ENCODE measurements at regions not wholly inside any gene's neighbourhood (a gene's known extent, or its start where the extent isn't known, plus 50 kb on each side); places are given as distances from the start of the nearest gene placed in this dataset.

DNA sequence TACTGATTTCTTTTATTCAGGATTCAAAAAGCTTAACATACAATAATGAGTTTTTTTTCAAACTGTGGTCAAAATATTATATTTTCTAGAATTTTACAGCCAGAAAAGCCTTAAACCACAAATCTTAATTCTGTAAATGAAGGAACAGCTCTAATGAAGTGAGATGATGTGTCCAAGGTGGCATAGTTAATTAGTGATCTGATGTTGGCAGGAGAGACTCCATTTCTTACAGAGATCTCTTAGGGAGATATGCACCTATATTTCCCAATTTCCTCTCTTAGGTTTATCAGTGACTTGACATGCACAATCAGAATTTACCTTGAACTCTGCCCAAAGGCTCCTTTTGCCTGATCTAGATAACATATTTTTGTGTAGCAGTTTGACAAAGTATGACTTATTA lies 211.1 kb upstream of the ZNF804B start:
- Mint-ChIP-seq H3K4me3 (ENCODE audit: unreplicated experiment) (no peak overlapping the region), H3K4me1 (ENCODE audit: low read depth, unreplicated experiment) (no peaks in the 10 kb centered on the region), H3K9me3 (ENCODE audit: unreplicated experiment) (peaks cover 7% of the 10 kb centered on the region), H3K27me3 (ENCODE audit: unreplicated experiment) (no peaks in the 10 kb centered on the region), H3K36me3 (ENCODE audit: unreplicated experiment) (peaks cover 12% of the 10 kb centered on the region), H3K27ac (ENCODE audit: unreplicated experiment) (no peak overlapping the region)
- no peak for TF ChIP-seq CTCF (IDR thresholded peaks at IDR 0.05; ENCODE audit: partially characterized antibody, unreplicated experiment)
- no peak for DNase-seq

GRCh38 chr7:88546808-88547207 lies 212.7 kb upstream of the ZNF804B start:
- Mint-ChIP-seq H3K27ac (ENCODE audit: unreplicated experiment) (no peak overlapping the region), H3K4me1 (ENCODE audit: low read depth, unreplicated experiment) (no peaks in the 10 kb centered on the region), H3K4me3 (ENCODE audit: unreplicated experiment) (no peak overlapping the region), H3K9me3 (ENCODE audit: unreplicated experiment) (peaks cover 7% of the 10 kb centered on the region), H3K36me3 (ENCODE audit: unreplicated experiment) (peaks cover 12% of the 10 kb centered on the region), H3K27me3 (ENCODE audit: unreplicated experiment) (no peaks in the 10 kb centered on the region)
- TF ChIP-seq CTCF (IDR thresholded peaks at IDR 0.05; ENCODE audit: partially characterized antibody, unreplicated experiment), result peak; percentile 68
- DNase-seq, result peak; percentile 25

- TF ChIP-seq CTCF (IDR thresholded peaks at IDR 0.05; ENCODE audit: partially characterized antibody, unreplicated experiment), result no peak
- no peak for DNase-seq
- Mint-ChIP-seq H3K27ac (ENCODE audit: unreplicated experiment) (no peak overlapping the region), H3K9me3 (ENCODE audit: unreplicated experiment) (peaks cover 7% of the 10 kb centered on the region), H3K4me1 (ENCODE audit: low read depth, unreplicated experiment) (peaks cover 2% of the 10 kb centered on the region), H3K36me3 (ENCODE audit: unreplicated experiment) (peaks cover 16% of the 10 kb centered on the region), H3K4me3 (ENCODE audit: unreplicated experiment) (no peak overlapping the region), H3K27me3 (ENCODE audit: unreplicated experiment) (peaks cover 2% of the 10 kb centered on the region)
Observed at GRCh38 chr7:88545663-88546062, 213.8 kb upstream of the ZNF804B start.

DNA sequence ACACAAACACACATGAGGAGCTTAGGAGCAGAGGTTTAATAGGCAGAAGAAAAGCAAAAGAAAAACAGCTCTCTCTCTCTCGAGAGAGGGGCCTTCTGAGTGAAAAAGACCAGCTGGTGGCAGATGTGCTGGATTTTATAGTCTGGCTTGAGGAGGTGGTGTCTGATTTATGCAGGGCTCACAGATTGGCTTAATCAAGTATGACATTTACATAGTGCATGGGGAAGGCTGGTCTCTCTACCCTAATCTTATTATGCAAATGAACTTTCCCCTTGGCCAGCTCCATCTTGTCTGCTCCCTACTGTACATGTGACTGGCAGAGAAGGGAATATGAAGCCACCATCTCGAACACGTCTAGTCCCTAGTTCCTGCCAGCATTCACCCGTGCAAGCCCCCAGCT lies 219.5 kb upstream of the ZNF804B start:
- H3K36me3 Mint-ChIP-seq (ENCODE audit: unreplicated experiment), result peaks cover 13% of the 10 kb centered on the region
- peak overlapping the region; percentile 74 for H3K27ac Mint-ChIP-seq (ENCODE audit: unreplicated experiment)
- peaks cover 10% of the 10 kb centered on the region for H3K9me3 Mint-ChIP-seq (ENCODE audit: unreplicated experiment)
- no peak for TF ChIP-seq CTCF (IDR thresholded peaks at IDR 0.05; ENCODE audit: partially characterized antibody, unreplicated experiment)
- no peak for DNase-seq
- H3K4me1 Mint-ChIP-seq (ENCODE audit: low read depth, unreplicated experiment), result peaks cover 6% of the 10 kb centered on the region
- H3K4me3 Mint-ChIP-seq (ENCODE audit: unreplicated experiment), result peak overlapping the region; percentile 21
- peaks cover 5% of the 10 kb centered on the region for H3K27me3 Mint-ChIP-seq (ENCODE audit: unreplicated experiment)

DNA sequence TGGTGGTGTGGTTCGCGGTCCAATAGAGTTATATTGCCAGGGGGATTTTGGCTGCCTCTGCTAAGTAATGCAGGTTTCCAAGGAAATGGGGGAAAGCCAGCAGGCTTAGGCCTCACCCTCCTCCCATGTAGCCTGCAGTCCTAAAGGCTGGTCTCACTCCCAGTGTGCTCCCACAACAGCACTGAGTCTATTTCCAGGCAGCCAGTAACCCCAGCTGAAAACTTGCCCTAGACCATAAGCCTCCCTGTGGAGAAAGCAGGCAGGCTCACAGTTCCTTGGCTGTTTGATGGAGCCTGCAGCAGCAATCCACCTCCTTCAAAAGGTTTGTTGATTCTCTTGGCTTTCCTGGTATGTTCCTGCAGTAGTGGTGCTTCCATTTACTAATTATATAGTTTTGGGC lies 220.0 kb upstream of the ZNF804B start:
- DNase-seq, result no peak
- H3K9me3 Mint-ChIP-seq (ENCODE audit: unreplicated experiment), result peaks cover 9% of the 10 kb centered on the region
- peaks cover 5% of the 10 kb centered on the region for H3K27me3 Mint-ChIP-seq (ENCODE audit: unreplicated experiment)
- no peak for TF ChIP-seq CTCF (IDR thresholded peaks at IDR 0.05; ENCODE audit: partially characterized antibody, unreplicated experiment)
- peaks cover 6% of the 10 kb centered on the region for H3K4me1 Mint-ChIP-seq (ENCODE audit: low read depth, unreplicated experiment)
- no peak overlapping the region for H3K4me3 Mint-ChIP-seq (ENCODE audit: unreplicated experiment)
- H3K27ac Mint-ChIP-seq (ENCODE audit: unreplicated experiment), result peak overlapping the region; percentile 74
- H3K36me3 Mint-ChIP-seq (ENCODE audit: unreplicated experiment), result peaks cover 13% of the 10 kb centered on the region
